ENCODE measurements at regions not wholly inside any gene's neighbourhood (a gene's known extent, or its start where the extent isn't known, plus 50 kb on each side); places are given as distances from the start of the nearest gene placed in this dataset.
"Not testable (repeated sequence)": the region's sequence is repeated elsewhere in the genome, so short reads cannot be mapped to it uniquely, and the experiment has no call there.

- no peak overlapping the region for H3K27ac ChIP-seq
- TF ChIP-seq, protein P1, sequence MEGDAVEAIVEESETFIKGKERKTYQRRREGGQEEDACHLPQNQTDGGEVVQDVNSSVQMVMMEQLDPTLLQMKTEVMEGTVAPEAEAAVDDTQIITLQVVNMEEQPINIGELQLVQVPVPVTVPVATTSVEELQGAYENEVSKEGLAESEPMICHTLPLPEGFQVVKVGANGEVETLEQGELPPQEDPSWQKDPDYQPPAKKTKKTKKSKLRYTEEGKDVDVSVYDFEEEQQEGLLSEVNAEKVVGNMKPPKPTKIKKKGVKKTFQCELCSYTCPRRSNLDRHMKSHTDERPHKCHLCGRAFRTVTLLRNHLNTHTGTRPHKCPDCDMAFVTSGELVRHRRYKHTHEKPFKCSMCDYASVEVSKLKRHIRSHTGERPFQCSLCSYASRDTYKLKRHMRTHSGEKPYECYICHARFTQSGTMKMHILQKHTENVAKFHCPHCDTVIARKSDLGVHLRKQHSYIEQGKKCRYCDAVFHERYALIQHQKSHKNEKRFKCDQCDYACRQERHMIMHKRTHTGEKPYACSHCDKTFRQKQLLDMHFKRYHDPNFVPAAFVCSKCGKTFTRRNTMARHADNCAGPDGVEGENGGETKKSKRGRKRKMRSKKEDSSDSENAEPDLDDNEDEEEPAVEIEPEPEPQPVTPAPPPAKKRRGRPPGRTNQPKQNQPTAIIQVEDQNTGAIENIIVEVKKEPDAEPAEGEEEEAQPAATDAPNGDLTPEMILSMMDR (conservative IDR thresholded peaks at IDR 0.05) = no peak
Observed at GRCh38 chr1:229905031-229905545, 161.9 kb upstream of the GALNT2 start.

DNA sequence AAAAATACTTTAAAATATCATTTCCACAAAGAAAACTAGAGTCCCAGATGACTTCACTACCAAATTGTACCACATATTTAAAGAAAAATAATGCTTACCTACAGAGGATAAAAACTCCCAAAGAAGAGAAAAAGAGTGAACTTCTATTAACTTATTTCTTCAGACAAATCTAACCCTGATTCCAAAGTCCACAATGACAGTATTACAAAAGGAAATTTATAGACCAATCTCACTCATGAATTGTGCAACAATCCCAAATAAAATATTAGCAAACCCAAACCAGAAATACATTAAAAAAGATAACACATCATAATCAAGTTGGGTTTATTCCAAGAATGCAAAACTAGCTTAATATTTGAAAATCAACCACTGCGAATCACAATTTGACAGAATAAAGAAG lies 161.4 kb upstream of the GALNT2 start:
- H3K27ac ChIP-seq = no peak overlapping the region
- TF ChIP-seq, protein P1 (conservative IDR thresholded peaks at IDR 0.05) = no peak

DNA sequence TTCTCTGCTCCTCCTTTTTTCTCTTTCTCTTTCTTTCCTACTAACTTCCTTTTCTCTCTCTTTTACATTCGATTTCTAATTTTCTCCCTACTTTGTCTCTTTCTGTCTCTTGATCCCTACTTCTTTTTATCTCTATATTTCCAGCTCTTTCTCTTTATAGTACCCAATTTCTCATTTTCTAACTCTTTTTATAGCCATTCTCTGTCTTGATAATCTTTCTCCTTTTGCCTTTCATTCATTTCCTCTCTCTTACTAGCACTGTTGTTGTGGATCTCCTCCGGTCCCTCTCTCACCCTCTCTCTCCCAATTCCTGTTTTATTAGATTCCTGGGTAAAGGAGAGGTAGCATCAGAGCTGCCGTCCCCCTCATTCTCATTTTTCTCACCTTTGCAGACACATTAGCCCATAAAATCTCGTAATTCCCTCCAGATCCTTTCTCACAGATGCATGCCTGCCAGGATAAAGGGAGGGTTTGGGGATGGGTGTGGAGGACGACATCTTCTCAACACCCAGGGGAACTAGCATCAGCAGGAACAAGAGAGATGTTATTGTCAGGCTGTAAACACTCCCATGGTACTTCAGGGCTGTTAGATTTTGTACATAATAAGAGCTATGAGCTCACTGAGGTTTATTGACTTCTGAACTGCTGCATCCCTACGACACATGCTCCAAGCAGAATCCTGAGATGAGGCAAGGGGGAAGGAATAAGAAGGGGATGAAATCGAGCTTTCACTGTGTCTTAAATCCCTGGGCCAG lies 159.0 kb upstream of the GALNT2 start:
- TF ChIP-seq, protein P1 (conservative IDR thresholded peaks at IDR 0.05) = no peak
- H3K27ac ChIP-seq = no peak overlapping the region

DNA sequence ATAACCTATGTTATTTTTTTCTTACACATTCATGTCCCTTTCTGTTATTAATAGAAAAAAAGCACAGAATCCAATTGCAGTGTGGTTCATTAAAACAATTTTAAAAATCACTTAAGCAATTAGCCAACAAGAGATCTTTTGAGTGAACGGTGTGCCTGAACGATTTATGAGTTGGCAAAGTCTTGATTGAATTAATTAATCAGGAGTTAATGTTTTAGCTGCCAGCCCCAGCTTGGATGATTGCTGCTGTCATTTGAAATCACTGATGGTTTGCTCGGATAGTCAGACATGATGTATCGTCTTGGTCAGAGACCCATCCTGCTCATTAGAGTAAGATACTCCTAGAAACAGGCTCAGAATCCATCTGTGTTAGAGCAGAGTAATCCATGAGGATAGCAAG lies 158.3 kb upstream of the GALNT2 start:
- TF ChIP-seq, protein P1 (conservative IDR thresholded peaks at IDR 0.05) = no peak
- no peak overlapping the region for H3K27ac ChIP-seq

- TF ChIP-seq, protein P1 (conservative IDR thresholded peaks at IDR 0.05) = no peak
- no peak overlapping the region for H3K27ac ChIP-seq
Observed at GRCh38 chr1:229913489-229913888, 153.5 kb upstream of the GALNT2 start.

DNA sequence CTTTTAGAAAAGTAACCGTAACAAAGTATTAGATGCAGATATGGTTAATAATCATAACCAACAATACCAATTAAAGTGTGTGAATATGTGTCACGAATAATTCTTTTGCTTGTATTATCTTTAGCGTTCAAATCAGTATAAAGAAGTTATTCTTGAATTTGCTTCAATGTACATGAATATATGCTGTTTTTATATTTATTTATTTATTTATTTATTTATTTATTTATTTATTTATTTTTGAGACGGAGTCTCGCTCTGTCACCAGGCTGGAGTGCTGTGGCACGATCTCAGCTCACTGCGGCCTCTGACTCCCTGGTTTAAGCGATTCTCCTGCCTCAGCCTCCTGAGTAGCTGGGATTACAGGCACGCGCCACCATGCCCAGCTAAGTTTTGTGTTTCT lies 147.6 kb upstream of the GALNT2 start:
- not testable (repeated sequence) for H3K27ac ChIP-seq

DNA sequence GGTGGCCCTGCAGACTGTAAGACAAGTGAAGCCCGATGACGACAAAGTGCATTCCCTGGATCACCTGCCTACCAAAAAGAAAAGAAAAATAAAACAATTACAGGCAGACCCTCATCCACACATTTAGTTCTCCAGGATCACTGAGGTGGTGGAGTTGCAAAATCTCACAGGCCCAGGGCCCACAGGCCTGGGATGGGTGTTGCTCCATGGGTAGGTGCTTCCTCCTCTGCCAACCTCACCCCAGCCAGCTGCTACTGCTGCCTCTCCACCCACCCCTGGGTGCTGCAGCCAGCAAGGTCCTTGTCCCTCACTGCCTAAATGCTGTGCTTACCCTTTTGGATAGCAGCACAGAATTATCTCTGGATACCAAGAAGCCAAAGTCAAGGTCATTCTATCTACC lies 146.4 kb upstream of the GALNT2 start:
- TF ChIP-seq, protein P1 (conservative IDR thresholded peaks at IDR 0.05) = no peak
- H3K27ac ChIP-seq = no peak overlapping the region

DNA sequence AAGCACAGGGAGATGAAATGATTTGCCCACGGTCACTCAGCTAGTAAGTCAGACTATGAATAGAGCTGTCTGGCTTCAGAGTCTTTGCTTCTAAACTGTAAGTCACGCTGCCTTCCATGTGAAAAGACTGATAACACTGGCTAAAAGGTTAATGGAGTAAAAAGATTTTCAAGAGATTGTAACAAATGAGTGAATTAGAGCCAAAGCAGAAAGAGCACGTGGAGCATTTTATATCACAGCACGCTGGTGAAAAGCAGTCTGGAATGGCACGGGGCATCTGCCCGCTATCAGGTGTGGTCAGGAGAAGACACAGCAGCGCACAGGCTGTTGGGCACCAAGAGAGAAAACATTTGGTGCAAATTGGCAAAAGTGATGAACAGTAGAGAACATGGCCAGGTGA lies 144.8 kb upstream of the GALNT2 start:
- no peak overlapping the region for H3K27ac ChIP-seq
- TF ChIP-seq, protein P1 (conservative IDR thresholded peaks at IDR 0.05) = no peak

Measured in VCaP (cell line).